ENCODE measurements at regions not wholly inside any gene's neighbourhood (a gene's known extent, or its start where the extent isn't known, plus 50 kb on each side); places are given as distances from the start of the nearest gene placed in this dataset.

GRCh38 chr12:115577401-115577800 lies 700.1 kb downstream of the MED13L start:
- ChIA-PET CTCF (no interaction called here), POLR2A (ENCODE audit: unreplicated experiment) (no interaction called here)
- Histone ChIP-seq H3K9me2 (replicated peaks; ENCODE audit: low read length) (no peaks in the 10 kb centered on the region), H3K27ac (ENCODE audit: low read length) (no peak overlapping the region), H3K79me2 (ENCODE audit: low read length) (no peaks in the 10 kb centered on the region), H3K4me1 (ENCODE audit: insufficient read depth, low read length) (no peaks in the 10 kb centered on the region), H2AFZ (ENCODE audit: low read length) (no peak overlapping the region), H3K9me3 (ENCODE audit: low read length) (no peaks in the 10 kb centered on the region), H3K4me3 (ENCODE audit: low read length) (no peak overlapping the region), H4K20me1 (ENCODE audit: low read length) (no peaks in the 10 kb centered on the region), H3K9ac (ENCODE audit: low read length) (no peak overlapping the region), H3K36me3 (ENCODE audit: low read depth, low read length) (no peaks in the 10 kb centered on the region), H3F3A (ENCODE audit: low read length, unreplicated experiment) (no peaks in the 10 kb centered on the region), H3K4me2 (ENCODE audit: low read length) (no peak overlapping the region), H3K27me3 (ENCODE audit: low read length) (peaks cover 45% of the 10 kb centered on the region)
- TF ChIP-seq EZH2 (IDR thresholded peaks at IDR 0.05; ENCODE audit: low read length, unreplicated experiment) (no peak), CTCF (conservative IDR thresholded peaks at IDR 0.05; ENCODE audit: low read depth, low read length) (no peak), EZH2phosphoT487 (IDR thresholded peaks at IDR 0.05; ENCODE audit: borderline replicate concordance, low read length) (no peak)
- ATAC-seq (no peak), DNase-seq (no peak)
- intact Hi-C loops (cut with micrococcal nuclease): no loop called here
- no TSS peak for BruUV-seq (replicated peaks)

DNA sequence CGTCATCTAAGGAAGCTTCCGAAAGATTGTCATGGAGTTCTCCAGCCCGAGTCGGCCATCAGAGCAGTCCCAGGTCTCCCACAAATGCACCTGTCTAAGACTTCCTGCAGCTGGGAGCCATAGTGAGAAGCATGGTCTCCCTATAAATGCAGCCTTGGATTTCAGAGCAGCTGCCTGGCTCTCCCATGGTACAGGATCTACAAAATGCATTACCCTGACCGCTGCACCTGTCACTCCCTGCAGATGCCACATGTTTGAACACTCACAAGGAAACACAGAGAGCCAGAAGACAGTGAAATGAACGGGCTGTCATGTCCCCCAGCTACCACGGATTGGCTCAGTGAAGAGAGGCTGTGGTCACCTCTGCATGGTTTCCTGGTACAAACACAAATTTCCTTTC lies 702.7 kb downstream of the MED13L start:
- Histone ChIP-seq H3K9ac (ENCODE audit: low read length) (no peak overlapping the region), H3K27me3 (ENCODE audit: low read length) (peaks cover 20% of the 10 kb centered on the region; the same call in 1 of the 2 replicates), H3K4me1 (ENCODE audit: insufficient read depth, low read length) (peaks cover 10% of the 10 kb centered on the region), H3K4me3 (ENCODE audit: low read length) (no peak overlapping the region), H3K79me2 (ENCODE audit: low read length) (no peaks in the 10 kb centered on the region), H2AFZ (ENCODE audit: low read length) (no peak overlapping the region), H3K27ac (ENCODE audit: low read length) (no peak overlapping the region), H4K20me1 (ENCODE audit: low read length) (no peaks in the 10 kb centered on the region), H3K36me3 (ENCODE audit: low read depth, low read length) (no peaks in the 10 kb centered on the region), H3K9me3 (ENCODE audit: low read length) (no peaks in the 10 kb centered on the region), H3K9me2 (replicated peaks; ENCODE audit: low read length) (no peaks in the 10 kb centered on the region), H3K4me2 (ENCODE audit: low read length) (no peak overlapping the region), H3F3A (ENCODE audit: low read length, unreplicated experiment) (no peaks in the 10 kb centered on the region)
- ATAC-seq: no peak
- POLR2A ChIA-PET (ENCODE audit: unreplicated experiment): no interaction called here
- DNase-seq: no peak
- TF ChIP-seq EZH2phosphoT487 (IDR thresholded peaks at IDR 0.05; ENCODE audit: borderline replicate concordance, low read length) (no peak), EZH2 (IDR thresholded peaks at IDR 0.05; ENCODE audit: low read length, unreplicated experiment) (no peak), CTCF (conservative IDR thresholded peaks at IDR 0.05; ENCODE audit: low read depth, low read length) (no peak)
- BruUV-seq (replicated peaks): no TSS peak
- intact Hi-C loops (cut with micrococcal nuclease): no loop called here
- CTCF ChIA-PET: no interaction called here

DNA sequence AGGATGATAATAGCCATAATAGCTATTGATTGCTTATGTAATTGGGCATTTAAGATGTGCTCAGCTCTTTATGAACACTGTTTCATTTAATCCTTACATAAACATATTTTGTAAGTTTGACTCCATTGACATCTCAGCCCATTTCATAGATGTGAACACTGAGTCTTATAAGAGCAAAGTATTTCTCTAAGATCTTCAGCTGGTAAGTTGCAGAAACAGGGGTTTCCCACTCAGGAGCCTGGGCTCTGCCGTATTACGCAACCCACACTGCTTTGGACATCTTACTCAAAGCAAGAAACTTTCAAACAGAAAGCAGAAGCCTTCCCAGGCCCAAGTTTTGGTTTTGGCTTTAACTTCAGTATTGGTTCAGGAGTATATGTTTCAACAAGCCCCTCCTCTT lies 705.1 kb downstream of the MED13L start:
- no peak for ATAC-seq
- peaks cover 10% of the 10 kb centered on the region for H3K4me1 ChIP-seq (ENCODE audit: insufficient read depth, low read length)
- H3K36me3 ChIP-seq (ENCODE audit: low read depth, low read length): no peaks in the 10 kb centered on the region
- H3K27ac ChIP-seq (ENCODE audit: low read length): no peak overlapping the region
- intact Hi-C loops (cut with micrococcal nuclease): no loop called here
- no TSS peak for BruUV-seq (replicated peaks)
- H3F3A ChIP-seq (ENCODE audit: low read length, unreplicated experiment): no peaks in the 10 kb centered on the region
- H2AFZ ChIP-seq (ENCODE audit: low read length): no peak overlapping the region
- no peak for TF ChIP-seq EZH2phosphoT487 (IDR thresholded peaks at IDR 0.05; ENCODE audit: borderline replicate concordance, low read length)
- TF ChIP-seq EZH2 (IDR thresholded peaks at IDR 0.05; ENCODE audit: low read length, unreplicated experiment): no peak
- no peak for TF ChIP-seq CTCF (conservative IDR thresholded peaks at IDR 0.05; ENCODE audit: low read depth, low read length)
- no peaks in the 10 kb centered on the region for H3K9me2 ChIP-seq (replicated peaks; ENCODE audit: low read length)
- POLR2A ChIA-PET (ENCODE audit: unreplicated experiment): no interaction called here
- CTCF ChIA-PET: no interaction called here
- H3K79me2 ChIP-seq (ENCODE audit: low read length): no peaks in the 10 kb centered on the region
- H3K9me3 ChIP-seq (ENCODE audit: low read length): no peaks in the 10 kb centered on the region
- DNase-seq: no peak
- 0 out of 2 replicates have a peak, but pooled peaks cover under 1% of the 10 kb centered on the region for H3K27me3 ChIP-seq (ENCODE audit: low read length)
- no peak overlapping the region for H3K4me2 ChIP-seq (ENCODE audit: low read length)
- no peak overlapping the region for H3K9ac ChIP-seq (ENCODE audit: low read length)
- H4K20me1 ChIP-seq (ENCODE audit: low read length): no peaks in the 10 kb centered on the region
- H3K4me3 ChIP-seq (ENCODE audit: low read length): no peak overlapping the region
